ENCODE measurements at regions not wholly inside any gene's neighbourhood (a gene's known extent, or its start where the extent isn't known, plus 50 kb on each side); places are given as distances from the start of the nearest gene placed in this dataset.

DNA sequence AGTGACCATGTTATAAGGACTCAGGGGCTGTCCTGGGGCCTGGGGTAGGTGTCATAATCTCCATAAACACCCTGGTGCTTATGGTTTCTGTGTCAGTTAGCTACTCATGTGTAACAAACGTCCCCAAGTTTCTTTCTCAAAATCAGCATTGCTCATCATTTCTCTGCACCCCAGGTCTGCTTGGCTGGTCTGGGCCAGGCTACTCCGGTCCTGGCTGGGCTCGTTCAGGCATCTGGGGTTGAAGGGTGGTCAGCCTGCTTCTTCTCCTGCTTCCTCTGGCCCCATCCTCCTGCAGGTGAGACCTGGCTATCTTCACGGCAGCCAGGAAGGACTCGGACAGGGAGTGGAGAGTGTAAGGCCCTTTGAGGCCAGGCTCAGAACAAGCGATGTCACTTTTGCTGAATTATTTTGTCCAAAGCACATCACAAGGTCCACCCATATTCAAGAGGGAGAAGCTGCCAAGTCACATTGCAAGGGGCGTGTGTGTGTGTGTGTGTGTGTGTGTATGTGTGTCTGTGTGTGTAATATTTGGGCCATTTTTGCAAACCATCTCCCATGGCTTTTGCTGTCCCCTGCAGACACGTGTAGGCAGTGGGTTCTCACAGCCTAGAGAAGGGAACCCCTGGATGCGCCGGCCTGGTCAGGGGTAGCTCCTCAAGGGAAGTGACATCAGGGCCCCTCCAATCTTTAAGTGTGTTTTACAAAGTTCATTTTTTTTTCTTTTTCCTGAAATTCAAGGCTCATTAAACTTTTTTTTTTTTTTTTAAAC lies 535.8 kb downstream of the TBC1D22A start:
- DNase-seq = no peak

GRCh38 chr22:47297261-47298016 lies 535.0 kb downstream of the TBC1D22A start:
- DNase-seq = no peak

DNA sequence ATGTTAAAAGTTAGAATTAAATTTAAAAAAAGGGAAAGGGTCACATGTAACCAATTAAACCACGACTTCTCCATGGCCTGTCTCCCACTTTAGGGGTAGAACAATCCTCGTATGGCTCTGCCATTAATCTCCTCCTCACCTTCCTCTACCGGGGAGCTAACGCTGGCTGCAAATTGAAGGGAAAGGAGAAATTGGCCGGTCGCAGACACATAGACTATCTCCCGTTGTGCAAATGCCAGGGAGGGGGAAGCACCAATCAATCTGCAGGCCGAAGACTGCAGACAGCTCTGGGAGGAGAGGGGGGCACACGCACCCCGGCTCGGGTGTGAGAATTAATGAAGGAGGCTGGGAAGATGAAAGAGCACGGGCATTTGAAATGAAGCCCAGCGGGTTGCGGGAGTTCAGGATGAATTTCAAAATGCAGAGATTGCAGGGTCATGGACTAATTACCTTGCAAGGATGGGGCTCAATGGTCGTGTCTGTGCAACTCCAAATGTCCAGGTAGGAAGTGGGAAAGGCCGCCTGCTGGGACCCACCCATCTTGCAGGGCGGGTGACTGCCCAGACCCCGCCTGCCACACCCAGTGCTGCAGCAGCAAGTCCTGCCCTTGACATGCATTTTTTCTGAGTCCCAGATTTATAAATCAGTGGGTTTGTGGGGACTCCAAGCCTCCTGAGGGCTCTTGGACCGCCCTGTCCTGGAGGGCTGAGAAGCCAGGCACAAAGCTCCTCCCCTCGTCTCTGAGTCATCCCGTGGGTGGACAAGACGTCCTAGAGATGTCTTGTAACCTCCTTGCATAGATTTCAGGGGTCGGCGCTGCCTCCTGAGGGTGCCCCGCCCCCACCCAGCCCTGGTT lies 534.2 kb downstream of the TBC1D22A start:
- DNase-seq = no peak

GRCh38 chr22:47295982-47296381 lies 533.5 kb downstream of the TBC1D22A start:
- no peak for DNase-seq

DNA sequence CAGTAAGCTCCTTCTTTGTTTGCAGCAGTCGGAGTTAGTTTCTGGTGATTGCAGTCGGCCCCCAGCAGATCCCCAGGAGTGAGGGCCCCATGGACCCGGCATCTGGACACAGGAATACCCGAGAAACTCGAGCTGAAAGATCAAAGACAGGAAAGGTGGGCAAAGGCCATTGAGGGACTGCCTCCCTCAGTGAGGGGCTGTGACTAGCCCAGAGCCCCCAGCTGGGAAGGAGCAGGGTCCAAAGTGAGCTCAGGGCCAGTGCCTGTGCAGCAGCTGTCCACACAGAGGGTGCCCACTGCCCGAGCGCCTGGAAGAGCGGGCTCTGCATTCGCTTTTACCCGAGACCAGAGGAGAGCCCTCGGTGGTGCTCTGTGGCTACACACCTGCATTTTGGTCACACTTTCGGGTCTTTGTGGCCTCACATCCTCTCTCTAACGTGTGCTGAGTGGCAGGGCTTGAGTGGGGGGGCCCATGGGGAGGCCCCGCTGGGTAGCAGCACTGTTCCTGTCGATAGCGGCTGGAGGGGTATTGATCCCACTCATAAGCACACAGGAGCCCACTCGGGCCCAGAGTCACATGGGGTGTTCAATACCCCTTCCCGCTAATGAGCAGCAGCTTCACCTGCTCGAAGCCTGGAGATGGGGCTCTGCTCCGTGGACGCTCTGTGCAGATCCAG lies 532.9 kb downstream of the TBC1D22A start:
- DNase-seq = no peak

DNA sequence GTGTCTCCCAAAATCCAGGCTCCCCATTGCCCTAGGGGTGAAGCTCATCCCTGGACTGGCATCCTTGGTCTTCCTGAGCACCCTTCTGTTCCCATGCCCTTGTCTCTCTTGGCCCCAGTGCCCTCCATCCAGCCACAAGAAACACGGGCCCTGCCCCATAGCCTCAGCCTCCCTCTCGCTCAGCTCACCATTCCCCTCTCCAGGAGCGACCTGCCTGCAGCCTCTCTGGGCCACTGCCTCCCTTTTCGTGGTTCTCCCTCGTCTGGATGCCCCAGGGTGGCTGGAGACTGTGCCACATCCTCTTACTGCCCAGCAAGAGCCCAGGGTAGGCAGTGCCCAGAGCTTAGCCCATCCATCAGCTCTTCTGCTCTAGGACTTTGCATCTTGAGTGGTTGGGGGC lies 532.1 kb downstream of the TBC1D22A start:
- no peak for DNase-seq

- no peak for DNase-seq
These were observed 531.7 kb downstream of the TBC1D22A start for GRCh38 chr22:47294222-47294532.

- no peak for DNase-seq
These were observed 531.1 kb downstream of the TBC1D22A start for GRCh38 chr22:47293368-47294221.

DNA sequence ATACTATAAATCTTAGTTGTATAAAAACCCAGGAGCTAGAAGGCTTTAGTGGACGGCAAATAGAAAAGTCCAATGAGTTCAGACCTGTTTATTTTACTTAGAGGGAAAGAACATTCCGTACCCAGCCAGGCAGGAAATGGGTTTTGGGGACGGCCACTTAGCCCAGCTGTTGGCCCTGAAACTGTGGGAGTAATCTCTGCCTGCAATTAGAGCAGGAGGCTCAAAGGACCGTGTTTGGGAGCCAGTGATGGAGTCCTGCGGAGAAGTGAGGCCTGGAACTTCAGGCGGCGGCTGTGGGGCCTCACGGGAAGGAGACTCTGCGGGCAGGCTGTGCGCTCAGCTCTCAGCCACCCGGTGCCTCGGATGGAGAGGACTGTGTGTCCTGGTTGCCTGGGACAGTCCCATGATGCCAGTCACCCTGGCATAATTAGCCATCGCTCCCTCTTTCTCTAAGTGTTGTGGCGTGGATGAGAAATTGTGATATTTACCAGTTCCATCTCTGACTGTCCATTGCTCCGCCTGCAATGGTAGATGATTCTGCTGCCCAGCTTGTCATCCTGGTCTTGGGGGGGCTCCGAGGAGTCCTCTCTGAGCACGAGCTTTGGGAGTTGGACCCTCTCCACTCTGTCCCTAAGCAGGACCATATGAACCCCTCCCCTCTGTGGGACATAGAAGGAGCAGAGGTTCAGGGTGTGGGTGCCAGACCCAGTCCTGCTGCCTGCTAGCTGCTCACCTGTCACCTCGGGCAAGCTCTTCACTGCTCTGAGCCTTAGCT lies 530.3 kb downstream of the TBC1D22A start:
- no peak for DNase-seq

GRCh38 chr22:47291565-47292495 lies 529.4 kb downstream of the TBC1D22A start:
- no peak for DNase-seq

DNA sequence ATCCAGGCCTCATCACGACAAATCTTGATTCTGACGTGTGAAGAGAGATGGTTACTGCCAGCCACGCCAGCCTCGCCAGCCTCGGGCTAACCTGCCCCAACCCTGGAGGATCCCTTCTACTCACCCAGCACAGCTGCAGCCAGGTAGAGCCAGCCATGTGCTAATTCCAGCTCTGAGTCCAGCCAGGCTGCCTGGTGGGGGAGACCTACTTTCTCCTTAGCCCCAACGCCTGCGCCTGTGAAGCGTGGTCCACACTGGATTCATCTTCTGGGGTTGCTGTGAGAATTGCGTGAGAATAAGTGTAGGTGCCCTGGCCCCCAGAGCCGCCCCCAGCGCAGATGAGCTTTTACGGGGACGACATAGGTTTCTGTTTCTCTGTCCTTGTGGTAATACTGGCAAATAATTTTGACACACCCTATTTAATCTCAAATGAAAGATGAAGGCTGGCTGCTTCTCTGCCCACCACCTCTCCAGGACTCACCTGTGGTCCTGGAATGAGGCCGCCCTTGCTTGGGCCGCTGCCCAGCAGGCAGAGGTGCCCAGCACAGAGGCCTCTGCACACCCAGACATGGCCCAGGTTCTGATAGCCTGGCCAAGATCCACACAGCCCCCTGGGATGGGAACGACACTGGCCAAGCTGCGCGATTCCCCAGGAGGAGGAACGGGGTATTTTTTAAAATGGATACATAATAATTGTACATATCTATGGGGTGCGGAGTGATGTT lies 528.4 kb downstream of the TBC1D22A start:
- DNase-seq = no peak

GRCh38 chr22:47289336-47289985 lies 527.0 kb downstream of the TBC1D22A start:
- DNase-seq = no peak

- DNase-seq = no peak
These were observed 526.2 kb downstream of the TBC1D22A start for GRCh38 chr22:47288680-47289079.

- DNase-seq = no peak
These were observed 525.1 kb downstream of the TBC1D22A start for GRCh38 chr22:47287516-47287915.

DNA sequence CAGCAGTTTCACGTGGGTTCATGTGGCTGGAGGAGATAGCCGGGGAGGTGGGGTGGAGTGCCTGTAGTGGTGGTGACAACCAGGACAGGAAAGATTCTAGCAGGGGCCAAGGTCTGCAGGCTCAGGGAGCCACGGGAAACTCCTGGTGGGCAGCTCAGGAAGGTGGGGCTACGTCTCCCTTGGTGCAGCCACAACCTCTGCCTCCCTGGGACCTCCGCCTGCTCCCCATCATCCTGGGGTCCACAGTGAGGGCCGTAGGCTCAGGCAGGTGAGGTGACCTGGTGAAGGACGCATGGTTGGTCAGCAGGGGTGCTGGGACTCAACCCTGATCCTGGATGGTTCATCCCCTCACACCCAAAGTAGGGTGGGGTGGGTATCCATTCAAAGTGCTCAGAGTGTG lies 524.1 kb downstream of the TBC1D22A start:
- no peak for DNase-seq

GRCh38 chr22:47285981-47286380 lies 523.5 kb downstream of the TBC1D22A start:
- no peak for DNase-seq

GRCh38 chr22:47284822-47285221 lies 522.4 kb downstream of the TBC1D22A start:
- DNase-seq = no peak

- no peak for DNase-seq
These were observed 521.9 kb downstream of the TBC1D22A start for GRCh38 chr22:47284360-47284759.
